Osteoblast (primary cell): ENCODE measurements at regions not wholly inside any gene's neighbourhood (a gene's known extent, or its start where the extent isn't known, plus 50 kb on each side); places are given as distances from the start of the nearest gene placed in this dataset.

ENCODE experiments used
- DNase-seq: peaks from one replicate; pipeline ENCODE4 v3.0.0; 2011; ENCODE audit warnings: low spot score, mixed read lengths; ENCODE audit not compliant: insufficient read length; ENCODE audit errors: missing footprints
- H2AFZ ChIP-seq: 2 replicates; pipeline ENCODE4 v1.6.0; 2011; ENCODE audit warnings: mild to moderate bottlenecking, low read length
- H3K27ac ChIP-seq: 2 replicates; pipeline ENCODE4 v1.5.1; 2011; ENCODE audit warnings: mild to moderate bottlenecking, low read depth, low read length, moderate library complexity
- H3K27me3 ChIP-seq: 2 replicates; pipeline ENCODE4 v1.6.0; 2012; ENCODE audit warnings: mild to moderate bottlenecking, control low read depth, inconsistent platforms, low read length, moderate library complexity; ENCODE audit not compliant: insufficient read depth
- H3K36me3 ChIP-seq: 2 replicates; pipeline ENCODE4 v1.5.1; 2011; ENCODE audit warnings: mild to moderate bottlenecking, low read length, control low read depth, moderate library complexity; ENCODE audit not compliant: insufficient read depth
- H3K4me1 ChIP-seq: 2 replicates; pipeline ENCODE4 v1.5.1; 2011; ENCODE audit warnings: mild to moderate bottlenecking, low read length, control low read depth, moderate library complexity; ENCODE audit not compliant: insufficient read depth
- H3K4me2 ChIP-seq: 2 replicates; pipeline ENCODE4 v1.6.0; 2011; ENCODE audit warnings: mild to moderate bottlenecking, low read length; ENCODE audit not compliant: insufficient read depth
- H3K4me3 ChIP-seq: fragments of 200-600 bp; sonication (generic); 3 replicates; pipeline ENCODE4 v1.5.1; 2012; ENCODE audit warnings: mild to moderate bottlenecking, low read length, inconsistent platforms; ENCODE audit not compliant: insufficient read depth
- H3K79me2 ChIP-seq: 2 replicates; pipeline ENCODE4 v1.6.0; 2012; ENCODE audit warnings: mild to moderate bottlenecking, low read length, control low read depth, inconsistent platforms; ENCODE audit not compliant: insufficient read depth
- H3K9me3 ChIP-seq: 2 replicates; pipeline ENCODE4 v1.5.1; 2011; ENCODE audit warnings: low read depth, low read length, control low read depth
- H4K20me1 ChIP-seq: 2 replicates; pipeline ENCODE4 v1.6.0; 2012; ENCODE audit warnings: mild to moderate bottlenecking, low read length, control low read depth; ENCODE audit not compliant: insufficient read depth
- TF ChIP-seq, protein P1 (sequence below): IDR thresholded peaks from 2 replicates; pipeline ENCODE4 v1.5.1; 2011; ENCODE audit warnings: mild to moderate bottlenecking, low read depth, low read length, moderate library complexity; ENCODE audit errors: extremely low read depth

DNA sequence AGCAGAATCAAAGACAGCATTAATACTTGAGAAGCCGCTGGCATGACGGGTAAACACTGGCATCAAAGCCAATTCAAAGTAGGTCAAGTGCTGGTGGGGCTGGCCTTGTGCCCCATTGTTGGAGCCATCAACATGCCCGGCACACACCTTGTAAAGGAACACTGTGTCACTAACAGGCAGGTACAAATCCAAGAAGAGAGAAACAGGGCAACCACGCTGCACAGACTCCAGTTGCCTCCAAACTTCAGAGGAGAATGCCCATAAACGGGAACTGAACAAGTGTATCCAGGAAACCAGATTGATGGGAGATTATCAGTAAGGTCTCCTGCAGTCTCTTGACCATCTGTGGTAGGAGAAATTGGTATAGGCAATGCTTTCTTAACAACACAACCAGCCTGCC, 127.0 kb upstream of the STXBP5 start:
- no peaks in the 10 kb centered on the region for H3K27me3 ChIP-seq
- H2AFZ ChIP-seq, result no peak overlapping the region
- DNase-seq, result no peak
- no peak overlapping the region for H3K4me3 ChIP-seq
- H3K4me2 ChIP-seq, result no peak overlapping the region
- TF ChIP-seq, protein P1, sequence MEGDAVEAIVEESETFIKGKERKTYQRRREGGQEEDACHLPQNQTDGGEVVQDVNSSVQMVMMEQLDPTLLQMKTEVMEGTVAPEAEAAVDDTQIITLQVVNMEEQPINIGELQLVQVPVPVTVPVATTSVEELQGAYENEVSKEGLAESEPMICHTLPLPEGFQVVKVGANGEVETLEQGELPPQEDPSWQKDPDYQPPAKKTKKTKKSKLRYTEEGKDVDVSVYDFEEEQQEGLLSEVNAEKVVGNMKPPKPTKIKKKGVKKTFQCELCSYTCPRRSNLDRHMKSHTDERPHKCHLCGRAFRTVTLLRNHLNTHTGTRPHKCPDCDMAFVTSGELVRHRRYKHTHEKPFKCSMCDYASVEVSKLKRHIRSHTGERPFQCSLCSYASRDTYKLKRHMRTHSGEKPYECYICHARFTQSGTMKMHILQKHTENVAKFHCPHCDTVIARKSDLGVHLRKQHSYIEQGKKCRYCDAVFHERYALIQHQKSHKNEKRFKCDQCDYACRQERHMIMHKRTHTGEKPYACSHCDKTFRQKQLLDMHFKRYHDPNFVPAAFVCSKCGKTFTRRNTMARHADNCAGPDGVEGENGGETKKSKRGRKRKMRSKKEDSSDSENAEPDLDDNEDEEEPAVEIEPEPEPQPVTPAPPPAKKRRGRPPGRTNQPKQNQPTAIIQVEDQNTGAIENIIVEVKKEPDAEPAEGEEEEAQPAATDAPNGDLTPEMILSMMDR, result no peak
- no peaks in the 10 kb centered on the region for H3K36me3 ChIP-seq
- H3K79me2 ChIP-seq, result no peaks in the 10 kb centered on the region
- no peaks in the 10 kb centered on the region for H4K20me1 ChIP-seq
- peaks cover 4% of the 10 kb centered on the region for H3K4me1 ChIP-seq
- H3K9me3 ChIP-seq, result no peaks in the 10 kb centered on the region
- no peak overlapping the region for H3K27ac ChIP-seq

- Histone ChIP-seq H3K4me2 (no peak overlapping the region), H3K27ac (no peak overlapping the region), H3K79me2 (no peaks in the 10 kb centered on the region), H3K27me3 (no peaks in the 10 kb centered on the region), H3K4me3 (no peak overlapping the region), H3K36me3 (no peaks in the 10 kb centered on the region), H4K20me1 (no peaks in the 10 kb centered on the region), H2AFZ (no peak overlapping the region), H3K4me1 (peaks cover 4% of the 10 kb centered on the region), H3K9me3 (no peaks in the 10 kb centered on the region)
- TF ChIP-seq, protein P1, result no peak
- DNase-seq, result no peak
Measured at GRCh38 chr6:147078106-147078505, 126.1 kb upstream of the STXBP5 start.

GRCh38 chr6:147078602-147079001, 125.6 kb upstream of the STXBP5 start:
- peaks cover 4% of the 10 kb centered on the region for H3K4me1 ChIP-seq
- no peaks in the 10 kb centered on the region for H3K36me3 ChIP-seq
- no peaks in the 10 kb centered on the region for H3K9me3 ChIP-seq
- no peaks in the 10 kb centered on the region for H4K20me1 ChIP-seq
- H3K79me2 ChIP-seq, result no peaks in the 10 kb centered on the region
- H3K27ac ChIP-seq, result no peak overlapping the region
- H3K4me2 ChIP-seq, result no peak overlapping the region
- no peak overlapping the region for H2AFZ ChIP-seq
- TF ChIP-seq, protein P1, result no peak
- no peak overlapping the region for H3K4me3 ChIP-seq
- H3K27me3 ChIP-seq, result no peaks in the 10 kb centered on the region
- no peak for DNase-seq

- no peak for DNase-seq
- no peaks in the 10 kb centered on the region for H3K9me3 ChIP-seq
- no peak overlapping the region for H2AFZ ChIP-seq
- no peak overlapping the region for H3K27ac ChIP-seq
- H3K79me2 ChIP-seq, result no peaks in the 10 kb centered on the region
- no peaks in the 10 kb centered on the region for H3K27me3 ChIP-seq
- peaks cover 4% of the 10 kb centered on the region for H3K4me1 ChIP-seq
- no peak overlapping the region for H3K4me2 ChIP-seq
- TF ChIP-seq, protein P1, result no peak
- no peak overlapping the region for H3K4me3 ChIP-seq
- no peaks in the 10 kb centered on the region for H3K36me3 ChIP-seq
- H4K20me1 ChIP-seq, result no peaks in the 10 kb centered on the region
Measured at GRCh38 chr6:147080225-147080624, 124.0 kb upstream of the STXBP5 start.
